IPS DF 19.7 (cell line): ENCODE measurements at regions not wholly inside any gene's neighbourhood (a gene's known extent, or its start where the extent isn't known, plus 50 kb on each side); places are given as distances from the start of the nearest gene placed in this dataset.
A peak's percentile ranks its signal among the peaks of the same experiment; 100 is the strongest.
"Not testable (repeated sequence)": the region's sequence is repeated elsewhere in the genome, so short reads cannot be mapped to it uniquely, and the experiment has no call there.

ENCODE experiments used
- DNase-seq: peaks from one replicate; pipeline ENCODE4 v3.0.0-alpha.2; 2013; ENCODE audit warnings: low read depth, low spot score

DNA sequence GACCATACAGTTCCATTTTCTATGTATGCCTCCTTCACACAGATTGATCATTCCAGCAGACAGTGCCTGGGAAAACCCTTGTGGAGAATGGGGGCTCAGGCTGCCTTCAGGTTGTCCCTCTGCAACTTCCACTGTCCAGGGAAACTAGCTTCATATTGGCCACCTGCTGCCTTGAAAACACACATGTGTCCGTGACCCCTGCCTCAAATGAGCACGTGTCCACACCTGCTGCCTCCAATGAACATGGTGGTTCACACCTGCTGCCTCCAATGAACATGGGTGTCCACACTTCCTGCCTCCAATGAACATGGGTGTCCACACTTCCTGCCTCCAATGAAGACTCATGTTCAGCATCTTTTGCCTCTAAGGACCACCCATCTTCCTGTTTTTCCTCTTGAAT is 185.4 kb upstream of the ADCY2 start:
- no peak for DNase-seq

GRCh38 chr5:7213525-7213924 is 182.4 kb upstream of the ADCY2 start:
- no peak for DNase-seq

- DNase-seq = no peak
These were observed 181.0 kb upstream of the ADCY2 start for GRCh38 chr5:7214906-7215416.

DNA sequence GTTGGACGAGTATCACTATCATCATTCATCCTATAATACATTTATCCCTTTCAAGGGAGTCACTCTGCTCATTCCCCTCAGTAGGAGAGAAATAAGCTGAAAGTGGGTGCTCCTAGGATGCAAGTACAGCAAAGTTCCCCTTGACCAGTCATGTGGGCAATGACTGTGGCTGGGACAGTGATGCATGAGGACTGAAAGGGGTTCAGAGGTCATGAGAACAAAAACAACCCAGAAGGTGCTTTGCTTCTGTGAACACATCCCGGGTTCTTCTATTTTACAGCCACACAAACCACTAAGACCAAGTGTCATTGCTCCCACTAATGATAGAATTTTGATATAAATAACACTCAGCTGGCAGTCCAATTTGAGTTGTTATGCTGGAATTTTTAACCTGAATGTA is 177.8 kb upstream of the ADCY2 start:
- DNase-seq = no peak

GRCh38 chr5:7220156-7220555 is 175.8 kb upstream of the ADCY2 start:
- DNase-seq = no peak

DNA sequence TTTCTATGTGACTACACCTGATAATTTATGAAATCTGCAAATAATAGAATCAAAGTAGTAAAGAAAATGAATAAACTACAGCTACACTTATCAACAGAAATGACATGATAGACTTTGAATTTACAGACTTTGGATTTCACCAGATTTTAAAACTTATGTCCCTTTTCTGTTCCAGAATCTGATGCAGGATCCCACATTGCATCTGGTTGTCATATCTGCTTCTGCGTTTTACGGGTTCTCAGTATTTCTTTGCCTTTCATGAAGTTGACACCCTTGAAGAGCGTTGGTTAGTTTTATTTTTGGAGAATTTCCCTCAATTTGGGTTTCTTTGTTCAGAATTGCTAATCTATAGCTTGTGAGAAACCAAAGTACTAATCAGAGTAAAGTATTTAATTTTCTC is 174.9 kb upstream of the ADCY2 start:
- DNase-seq = no peak

DNA sequence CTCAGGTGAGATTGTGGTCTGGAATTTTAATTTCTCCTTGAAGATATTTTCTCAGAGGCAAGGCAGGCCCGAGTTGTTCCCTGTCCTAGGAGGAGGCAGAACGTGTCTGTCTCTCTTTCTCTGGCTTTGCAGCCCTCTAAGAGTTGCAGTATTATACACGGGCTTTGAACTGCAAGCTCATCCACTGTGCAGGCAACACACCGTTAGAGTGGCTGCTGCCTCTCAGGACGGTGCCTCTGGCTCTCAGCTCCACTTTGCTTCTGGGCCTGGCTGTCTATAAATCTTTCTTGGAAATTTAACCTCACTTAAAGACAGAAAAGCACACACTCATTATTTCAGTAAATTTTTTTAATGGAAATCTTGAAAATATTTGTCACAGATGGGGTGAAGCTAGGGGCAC is 170.1 kb upstream of the ADCY2 start:
- DNase-seq = no peak

GRCh38 chr5:7242118-7242710 is 153.7 kb upstream of the ADCY2 start:
- DNase-seq = no peak

DNA sequence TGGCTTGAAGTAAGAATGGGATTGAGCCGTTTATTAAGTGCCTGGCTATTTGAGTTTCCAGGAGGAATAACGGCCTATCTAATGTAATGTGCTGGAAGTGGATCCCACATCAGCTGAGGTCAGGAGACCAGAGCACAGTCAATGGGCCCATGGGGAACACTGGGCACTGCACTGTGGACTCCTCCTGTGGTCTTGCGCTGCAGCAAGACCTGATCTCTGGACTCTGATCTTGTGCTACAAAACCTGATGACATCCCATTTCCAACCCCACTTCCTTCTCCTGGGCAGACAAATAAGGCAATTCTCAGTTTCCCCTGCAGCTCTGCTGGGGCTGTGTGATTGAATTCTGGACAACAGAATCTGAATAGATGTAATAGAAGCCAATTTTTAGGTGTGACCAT is 151.7 kb upstream of the ADCY2 start:
- no peak for DNase-seq

- DNase-seq = no peak
These were observed 150.8 kb upstream of the ADCY2 start for GRCh38 chr5:7245121-7245651.

DNA sequence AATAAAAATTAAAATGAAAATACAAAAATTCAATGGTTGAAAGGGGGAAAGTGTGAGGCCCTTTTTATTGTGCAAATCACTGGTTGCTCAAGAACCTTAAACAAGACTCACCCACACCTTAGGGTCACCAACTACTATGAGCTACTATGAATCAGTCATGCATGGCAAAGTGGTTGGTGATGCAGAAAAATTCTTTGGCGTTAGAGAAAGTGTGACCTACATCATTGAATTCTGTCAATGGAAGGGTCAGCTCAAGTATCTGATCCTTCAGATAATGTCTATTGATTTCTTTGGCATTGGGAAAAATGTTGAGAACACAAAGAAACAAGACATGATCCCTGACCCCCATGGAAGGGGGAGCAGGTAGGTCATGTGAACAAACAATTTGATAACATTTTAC is 149.7 kb upstream of the ADCY2 start:
- no peak for DNase-seq

DNA sequence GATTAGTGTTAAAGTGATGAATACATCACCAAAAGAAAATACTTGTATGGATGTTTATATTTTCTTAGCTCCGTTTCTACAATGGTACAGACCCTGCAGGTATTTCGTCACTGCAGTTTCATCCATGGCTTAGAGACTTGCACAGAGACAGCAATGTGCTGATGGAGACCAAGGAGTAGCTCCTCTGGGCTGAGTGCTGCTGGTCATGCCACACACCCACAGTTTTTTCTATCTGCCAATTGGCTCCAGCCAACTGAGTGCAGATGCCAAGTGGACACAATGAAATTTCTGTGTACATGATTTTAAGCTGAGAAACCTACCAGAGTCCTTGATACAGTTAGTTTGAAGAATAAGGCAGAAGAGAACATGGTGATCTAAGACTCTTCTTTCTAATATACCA is 145.9 kb upstream of the ADCY2 start:
- DNase-seq = no peak

DNA sequence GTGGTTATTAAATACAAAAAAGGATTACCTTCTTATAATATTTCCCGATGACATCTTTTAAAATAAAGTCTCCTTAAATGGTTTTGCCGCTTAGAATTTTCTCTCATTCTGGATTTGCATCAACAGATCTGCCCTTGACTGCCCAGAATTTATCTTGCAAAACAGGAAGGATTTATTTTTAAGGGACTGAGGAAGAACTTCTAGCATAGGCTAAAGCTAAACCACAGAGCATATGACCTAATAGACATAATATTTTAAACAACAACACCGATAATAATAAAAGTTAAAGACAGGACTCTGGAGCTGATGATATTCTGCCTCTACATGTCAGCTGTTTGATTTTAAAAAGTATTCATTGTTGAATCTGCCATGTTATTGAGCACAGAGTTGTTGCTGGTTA is 145.3 kb upstream of the ADCY2 start:
- DNase-seq = no peak

- DNase-seq = no peak
These were observed 144.8 kb upstream of the ADCY2 start for GRCh38 chr5:7251132-7251531.

DNA sequence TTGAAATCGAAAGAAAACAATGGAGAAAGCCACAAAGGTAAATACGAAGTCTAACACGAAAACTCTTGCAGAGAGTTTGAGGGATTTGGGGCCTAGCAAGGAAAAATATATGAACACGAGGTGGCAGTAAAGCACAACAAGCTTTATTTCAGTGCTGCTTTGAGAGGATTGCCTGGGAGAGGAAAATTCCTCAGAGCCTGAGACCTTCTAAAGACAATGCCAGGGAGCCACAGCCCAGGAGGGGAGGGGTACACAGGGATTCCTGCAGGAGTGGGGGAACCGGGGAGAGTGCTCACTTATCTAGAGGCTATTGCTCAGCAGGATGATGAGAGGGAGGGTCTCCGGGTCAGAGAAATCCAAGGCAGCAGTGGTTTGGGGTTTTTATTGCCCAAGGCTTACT is 134.9 kb upstream of the ADCY2 start:
- DNase-seq = peak; percentile 97

GRCh38 chr5:7261900-7262299 is 134.0 kb upstream of the ADCY2 start:
- DNase-seq = no peak

DNA sequence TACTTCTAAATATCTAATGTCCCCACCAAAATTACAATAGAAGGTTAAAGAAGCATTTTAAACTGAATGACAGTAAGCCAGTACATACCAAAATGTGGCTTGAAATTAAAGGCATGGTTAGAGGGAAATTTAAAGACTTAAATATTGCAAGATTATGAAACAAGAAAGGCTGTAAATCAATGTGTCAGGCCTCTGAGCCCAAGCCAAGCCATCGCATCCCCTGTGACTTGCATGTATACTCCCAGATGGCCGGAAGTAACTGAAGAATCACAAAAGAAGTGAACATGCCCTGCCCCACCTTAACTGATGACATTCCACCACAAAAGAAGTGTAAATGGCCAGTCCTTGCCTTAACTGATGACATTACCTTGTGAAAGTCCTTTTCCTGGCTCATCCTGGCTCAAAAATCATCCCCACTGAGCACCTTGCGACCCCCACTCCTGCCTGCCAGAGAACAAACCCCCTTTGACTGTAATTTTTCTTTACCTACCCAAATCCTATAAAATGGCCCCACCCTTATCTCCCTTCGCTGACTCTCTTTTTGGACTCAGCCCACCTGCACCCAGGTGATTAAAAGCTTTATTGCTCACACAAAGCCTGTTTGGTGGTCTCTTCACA is 132.4 kb upstream of the ADCY2 start:
- DNase-seq = not testable (repeated sequence)

DNA sequence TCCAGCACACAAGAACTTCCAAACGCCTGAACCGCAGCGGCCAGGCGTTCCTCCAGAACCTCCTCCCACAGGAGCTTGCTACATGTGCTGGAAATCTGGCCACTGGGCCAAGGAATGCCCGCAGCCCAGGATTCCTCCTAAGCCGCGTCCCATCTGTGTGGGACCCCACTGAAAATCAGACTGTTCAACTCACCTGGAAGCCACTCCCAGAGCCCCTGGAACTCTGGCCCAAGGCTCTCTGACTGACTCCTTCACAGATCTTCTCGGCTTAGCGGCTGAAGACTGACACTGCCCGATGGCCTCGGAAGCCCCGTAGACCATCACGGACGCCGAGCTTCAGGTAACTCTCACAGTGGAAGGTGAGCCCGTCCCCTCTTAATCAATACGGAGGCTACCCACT is 130.2 kb upstream of the ADCY2 start:
- not testable (repeated sequence) for DNase-seq

GRCh38 chr5:7268722-7269121 is 127.2 kb upstream of the ADCY2 start:
- DNase-seq = not testable (repeated sequence)

GRCh38 chr5:7269591-7270274 is 126.2 kb upstream of the ADCY2 start:
- DNase-seq = no peak

- no peak for DNase-seq
These were observed 124.4 kb upstream of the ADCY2 start for GRCh38 chr5:7271435-7272084.

DNA sequence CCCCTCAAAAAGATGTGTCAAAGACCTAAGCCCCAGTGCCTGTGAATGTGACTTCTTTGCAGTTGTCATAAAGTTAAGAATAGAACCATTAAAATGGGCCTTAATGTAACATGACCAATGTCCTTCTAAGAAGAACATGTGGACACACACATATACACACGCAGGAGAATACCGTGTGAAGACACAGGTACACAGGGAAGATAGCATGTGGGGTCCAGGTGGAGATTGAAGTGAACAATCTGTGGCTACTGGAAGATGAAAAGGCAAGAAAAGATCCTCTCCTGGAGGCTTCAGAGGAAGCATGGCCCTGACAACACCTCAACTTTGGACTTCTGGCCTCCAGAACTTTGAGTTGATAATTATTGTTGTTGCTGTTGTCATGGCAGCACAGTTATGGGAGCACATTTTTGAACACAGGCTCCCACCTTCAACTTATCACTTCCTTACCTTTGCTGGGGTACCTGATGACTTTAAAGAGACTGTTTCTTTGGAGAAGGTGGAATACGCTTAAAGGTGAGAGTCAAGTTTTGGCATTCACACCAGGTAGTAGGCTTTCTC is 123.5 kb upstream of the ADCY2 start:
- DNase-seq = no peak
